GM23248 (cell line): ENCODE measurements at regions not wholly inside any gene's neighbourhood (a gene's known extent, or its start where the extent isn't known, plus 50 kb on each side); places are given as distances from the start of the nearest gene placed in this dataset.

Experiments
- DNase-seq: peaks from one replicate; pipeline ENCODE4 v3.0.0-alpha.2; 2015
- H2AFZ ChIP-seq: fragments of 200-600 bp; sonication (generic); 2 replicates; pipeline ENCODE4 v1.6.1; 2016; ENCODE audit warnings: antibody characterized with exemption
- H3F3A ChIP-seq: fragments of 200-600 bp; sonication (generic); 2 replicates; pipeline ENCODE4 v1.6.1; 2016; ENCODE audit warnings: mild to moderate bottlenecking, antibody characterized with exemption, mixed run types; ENCODE audit not compliant: insufficient read depth
- H3K27ac ChIP-seq: fragments of 200-600 bp; sonication (generic); 2 replicates; pipeline ENCODE4 v1.5.1; 2016; ENCODE audit warnings: mild to moderate bottlenecking
- H3K27me3 ChIP-seq: fragments of 200-600 bp; sonication (generic); replicated peaks from 2 replicates; pipeline ENCODE4 v1.6.1; 2016; ENCODE audit warnings: mild to moderate bottlenecking; ENCODE audit not compliant: insufficient read depth
- H3K36me3 ChIP-seq: fragments of 200-600 bp; sonication (generic); 2 replicates; pipeline ENCODE4 v1.6.1; 2016; ENCODE audit warnings: low read depth, mild to moderate bottlenecking
- H3K4me1 ChIP-seq: fragments of 200-600 bp; sonication (generic); 2 replicates; pipeline ENCODE4 v1.6.1; 2016; ENCODE audit warnings: mild to moderate bottlenecking; ENCODE audit not compliant: insufficient read depth
- H3K4me2 ChIP-seq: fragments of 200-600 bp; sonication (generic); one replicate; pipeline ENCODE4 v1.6.1; 2016; ENCODE audit warnings: mild to moderate bottlenecking; ENCODE audit not compliant: unreplicated experiment
- H3K4me3 ChIP-seq: fragments of 200-600 bp; sonication (generic); 2 replicates; pipeline ENCODE4 v1.5.1; 2016; ENCODE audit warnings: mild to moderate bottlenecking
- H3K79me2 ChIP-seq: fragments of 200-600 bp; sonication (generic); 2 replicates; pipeline ENCODE4 v1.6.1; 2016; ENCODE audit warnings: mild to moderate bottlenecking; ENCODE audit not compliant: insufficient read depth
- H3K9ac ChIP-seq: fragments of 200-600 bp; sonication (generic); 2 replicates; pipeline ENCODE4 v1.6.1; 2016; ENCODE audit warnings: mild to moderate bottlenecking
- H3K9me2 ChIP-seq: fragments of 200-600 bp; sonication (generic); 2 replicates; pipeline ENCODE4 v1.6.1; 2016; ENCODE audit warnings: mixed run types, mild to moderate bottlenecking, moderate library complexity; ENCODE audit not compliant: insufficient read depth
- H3K9me3 ChIP-seq: fragments of 200-600 bp; sonication (generic); one replicate; pipeline ENCODE4 v1.6.1; 2017; ENCODE audit warnings: low read depth
- H4K20me1 ChIP-seq: fragments of 200-600 bp; sonication (generic); 2 replicates; pipeline ENCODE4 v1.6.0; 2016; ENCODE audit not compliant: insufficient read depth
- EZH2 ChIP-seq: fragments of 200-600 bp; sonication (generic); IDR thresholded peaks from 2 replicates; pipeline ENCODE4 v1.6.1; 2018; ENCODE audit warnings: antibody characterized with exemption, mild to moderate bottlenecking; ENCODE audit not compliant: insufficient read depth, poor library complexity, severe bottlenecking
- EZH2phosphoT487 ChIP-seq: fragments of 200-600 bp; sonication (generic); IDR thresholded peaks from 2 replicates; pipeline ENCODE4 v1.6.1; 2018; ENCODE audit warnings: antibody characterized with exemption, moderate library complexity, mild to moderate bottlenecking, low read depth; ENCODE audit not compliant: insufficient read depth
- WGBS, 2 experiments: methylation state at CpG; one replicate each; pipeline ENCODE4 v1.1.6; 2015 to 2017; ENCODE audit warnings: low lambda C conversion rate in 2 of 2, low coverage in 1 of 2; ENCODE audit errors: missing lambda C conversion rate in 2 of 2; 5-methylcytosine and 5-hydroxymethylcytosine counted together
- in situ Hi-C: fragments of 300-500 bp; cut with MboI; formaldehyde crosslinking; loops from 2 replicates; pipeline ENCODE4 v1.15.0; 2020

GRCh38 chr6:76124018-76124417 lies 51.6 kb upstream of the IMPG1 start:
- Histone ChIP-seq H3K9ac (no peak overlapping the region), H4K20me1 (no peaks in the 10 kb centered on the region), H3K36me3 (no peaks in the 10 kb centered on the region), H3K27me3 (no peaks in the 10 kb centered on the region), H3K4me2 (no peak overlapping the region), H3K4me3 (no peak overlapping the region), H3K9me2 (no peaks in the 10 kb centered on the region), H3K9me3 (no peaks in the 10 kb centered on the region), H3F3A (no peaks in the 10 kb centered on the region), H3K4me1 (no peaks in the 10 kb centered on the region), H3K27ac (no peak overlapping the region), H2AFZ (no peak overlapping the region), H3K79me2 (no peaks in the 10 kb centered on the region)
- in situ Hi-C loops, result no loop called here
- 0% methylated on average over 1 of the region's 1 CpG for WGBS, 2 experiments
- DNase-seq, result no peak
- TF ChIP-seq EZH2phosphoT487 (no peak), EZH2 (no peak)
